HG03571 (cell line): ENCODE measurements at regions not wholly inside any gene's neighbourhood (a gene's known extent, or its start where the extent isn't known, plus 50 kb on each side); places are given as distances from the start of the nearest gene placed in this dataset.
"Not testable (repeated sequence)": the region's sequence is repeated elsewhere in the genome, so short reads cannot be mapped to it uniquely, and the experiment has no call there.

Experiments
- ATAC-seq: cut with Tn5 transposase; IDR thresholded peaks from one replicate; pipeline ENCODE4 v1.9.1; 2021; ENCODE audit not compliant: unreplicated experiment

GRCh38 chr5:7271435-7272084 lies 124.4 kb upstream of the ADCY2 start:
- no peak for ATAC-seq

GRCh38 chr5:7272408-7272965 lies 123.5 kb upstream of the ADCY2 start:
- no peak for ATAC-seq

- no peak for ATAC-seq
Observed at GRCh38 chr5:7274203-7274602, 121.7 kb upstream of the ADCY2 start.

GRCh38 chr5:7289634-7290033 lies 106.3 kb upstream of the ADCY2 start:
- not testable (repeated sequence) for ATAC-seq

GRCh38 chr5:7297821-7298220 lies 98.1 kb upstream of the ADCY2 start:
- not testable (repeated sequence) for ATAC-seq

- not testable (repeated sequence) for ATAC-seq
Observed at GRCh38 chr5:7299731-7300130, 96.2 kb upstream of the ADCY2 start.

- not testable (repeated sequence) for ATAC-seq
Observed at GRCh38 chr5:7305000-7305674, 90.8 kb upstream of the ADCY2 start.

- not testable (repeated sequence) for ATAC-seq
Observed at GRCh38 chr5:7306556-7306955, 89.4 kb upstream of the ADCY2 start.

GRCh38 chr5:7307709-7308108 lies 88.2 kb upstream of the ADCY2 start:
- ATAC-seq = not testable (repeated sequence)

GRCh38 chr5:7309715-7310114 lies 86.2 kb upstream of the ADCY2 start:
- not testable (repeated sequence) for ATAC-seq

GRCh38 chr5:7310656-7311055 lies 85.3 kb upstream of the ADCY2 start:
- not testable (repeated sequence) for ATAC-seq

- no peak for ATAC-seq
Observed at GRCh38 chr5:7315118-7315517, 80.8 kb upstream of the ADCY2 start.

- no peak for ATAC-seq
Observed at GRCh38 chr5:7317751-7318150, 78.2 kb upstream of the ADCY2 start.

GRCh38 chr5:7320701-7321301 lies 75.1 kb upstream of the ADCY2 start:
- ATAC-seq = no peak

GRCh38 chr5:7321724-7322123 lies 74.2 kb upstream of the ADCY2 start:
- ATAC-seq = no peak

- no peak for ATAC-seq
Observed at GRCh38 chr5:7324919-7325318, 71.0 kb upstream of the ADCY2 start.

- ATAC-seq = no peak
Observed at GRCh38 chr5:7325975-7326913, 69.7 kb upstream of the ADCY2 start.

GRCh38 chr5:7329141-7329540 lies 66.8 kb upstream of the ADCY2 start:
- no peak for ATAC-seq

GRCh38 chr5:7329712-7330111 lies 66.2 kb upstream of the ADCY2 start:
- ATAC-seq = no peak

GRCh38 chr5:7330256-7330655 lies 65.7 kb upstream of the ADCY2 start:
- ATAC-seq = no peak

- ATAC-seq = no peak
Observed at GRCh38 chr5:7331131-7331530, 64.8 kb upstream of the ADCY2 start.
